Neural cell (in vitro differentiated cells): ENCODE measurements at regions not wholly inside any gene's neighbourhood (a gene's known extent, or its start where the extent isn't known, plus 50 kb on each side); places are given as distances from the start of the nearest gene placed in this dataset.

ENCODE experiments used
- RAD21 ChIP-seq: fragments of 450-650 bp; conservative IDR thresholded peaks from 2 replicates; pipeline ENCODE4 v1.6.1; 2014; ENCODE audit warnings: antibody characterized with exemption, mild to moderate bottlenecking, moderate library complexity
- SMC3 ChIP-seq: fragments of 450-650 bp; conservative IDR thresholded peaks from 2 replicates; pipeline ENCODE4 v1.6.1; 2014; ENCODE audit warnings: antibody characterized with exemption, mild to moderate bottlenecking, moderate library complexity; ENCODE audit not compliant: poor library complexity
- TAF1 ChIP-seq: IDR thresholded peaks from 2 replicates; pipeline ENCODE4 v1.6.1; 2012; ENCODE audit warnings: low read depth
- TF ChIP-seq, protein P1 (sequence below): IDR thresholded peaks from 2 replicates; pipeline ENCODE4 v1.6.1; 2012; ENCODE audit warnings: borderline replicate concordance
- TF ChIP-seq, protein P2 (sequence below): fragments of 450-650 bp; IDR thresholded peaks from 2 replicates; pipeline ENCODE4 v1.5.1; 2014; ENCODE audit warnings: antibody characterized with exemption, mild to moderate bottlenecking, moderate library complexity; ENCODE audit not compliant: poor library complexity, severe bottlenecking

DNA sequence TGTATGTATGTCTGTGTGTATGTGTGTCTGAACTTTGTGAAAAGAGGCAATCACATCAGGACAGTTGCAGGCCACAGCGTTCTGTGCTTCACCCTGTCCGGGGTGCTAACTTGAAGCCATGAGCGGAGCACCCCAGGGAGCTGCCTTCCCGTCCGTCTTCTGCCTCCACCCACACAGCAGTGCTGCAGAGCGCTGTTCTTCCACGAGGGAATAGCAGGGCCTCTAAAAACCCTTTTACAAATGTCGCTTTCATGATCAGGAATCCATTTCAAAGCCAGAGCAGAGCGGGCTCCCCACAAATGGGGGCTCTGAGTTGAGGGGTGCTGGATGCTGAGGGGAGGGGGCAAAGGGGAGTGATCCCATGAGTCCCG, 131.5 kb downstream of the RNASET2 start:
- TF ChIP-seq TAF1 (no peak), SMC3 (no peak), RAD21 (no peak)
- TF ChIP-seq, protein P1, sequence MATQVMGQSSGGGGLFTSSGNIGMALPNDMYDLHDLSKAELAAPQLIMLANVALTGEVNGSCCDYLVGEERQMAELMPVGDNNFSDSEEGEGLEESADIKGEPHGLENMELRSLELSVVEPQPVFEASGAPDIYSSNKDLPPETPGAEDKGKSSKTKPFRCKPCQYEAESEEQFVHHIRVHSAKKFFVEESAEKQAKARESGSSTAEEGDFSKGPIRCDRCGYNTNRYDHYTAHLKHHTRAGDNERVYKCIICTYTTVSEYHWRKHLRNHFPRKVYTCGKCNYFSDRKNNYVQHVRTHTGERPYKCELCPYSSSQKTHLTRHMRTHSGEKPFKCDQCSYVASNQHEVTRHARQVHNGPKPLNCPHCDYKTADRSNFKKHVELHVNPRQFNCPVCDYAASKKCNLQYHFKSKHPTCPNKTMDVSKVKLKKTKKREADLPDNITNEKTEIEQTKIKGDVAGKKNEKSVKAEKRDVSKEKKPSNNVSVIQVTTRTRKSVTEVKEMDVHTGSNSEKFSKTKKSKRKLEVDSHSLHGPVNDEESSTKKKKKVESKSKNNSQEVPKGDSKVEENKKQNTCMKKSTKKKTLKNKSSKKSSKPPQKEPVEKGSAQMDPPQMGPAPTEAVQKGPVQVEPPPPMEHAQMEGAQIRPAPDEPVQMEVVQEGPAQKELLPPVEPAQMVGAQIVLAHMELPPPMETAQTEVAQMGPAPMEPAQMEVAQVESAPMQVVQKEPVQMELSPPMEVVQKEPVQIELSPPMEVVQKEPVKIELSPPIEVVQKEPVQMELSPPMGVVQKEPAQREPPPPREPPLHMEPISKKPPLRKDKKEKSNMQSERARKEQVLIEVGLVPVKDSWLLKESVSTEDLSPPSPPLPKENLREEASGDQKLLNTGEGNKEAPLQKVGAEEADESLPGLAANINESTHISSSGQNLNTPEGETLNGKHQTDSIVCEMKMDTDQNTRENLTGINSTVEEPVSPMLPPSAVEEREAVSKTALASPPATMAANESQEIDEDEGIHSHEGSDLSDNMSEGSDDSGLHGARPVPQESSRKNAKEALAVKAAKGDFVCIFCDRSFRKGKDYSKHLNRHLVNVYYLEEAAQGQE: no peak
- TF ChIP-seq, protein P2, sequence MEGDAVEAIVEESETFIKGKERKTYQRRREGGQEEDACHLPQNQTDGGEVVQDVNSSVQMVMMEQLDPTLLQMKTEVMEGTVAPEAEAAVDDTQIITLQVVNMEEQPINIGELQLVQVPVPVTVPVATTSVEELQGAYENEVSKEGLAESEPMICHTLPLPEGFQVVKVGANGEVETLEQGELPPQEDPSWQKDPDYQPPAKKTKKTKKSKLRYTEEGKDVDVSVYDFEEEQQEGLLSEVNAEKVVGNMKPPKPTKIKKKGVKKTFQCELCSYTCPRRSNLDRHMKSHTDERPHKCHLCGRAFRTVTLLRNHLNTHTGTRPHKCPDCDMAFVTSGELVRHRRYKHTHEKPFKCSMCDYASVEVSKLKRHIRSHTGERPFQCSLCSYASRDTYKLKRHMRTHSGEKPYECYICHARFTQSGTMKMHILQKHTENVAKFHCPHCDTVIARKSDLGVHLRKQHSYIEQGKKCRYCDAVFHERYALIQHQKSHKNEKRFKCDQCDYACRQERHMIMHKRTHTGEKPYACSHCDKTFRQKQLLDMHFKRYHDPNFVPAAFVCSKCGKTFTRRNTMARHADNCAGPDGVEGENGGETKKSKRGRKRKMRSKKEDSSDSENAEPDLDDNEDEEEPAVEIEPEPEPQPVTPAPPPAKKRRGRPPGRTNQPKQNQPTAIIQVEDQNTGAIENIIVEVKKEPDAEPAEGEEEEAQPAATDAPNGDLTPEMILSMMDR: no peak
